ENCODE measurements at regions not wholly inside any gene's neighbourhood (a gene's known extent, or its start where the extent isn't known, plus 50 kb on each side); places are given as distances from the start of the nearest gene placed in this dataset.

DNA sequence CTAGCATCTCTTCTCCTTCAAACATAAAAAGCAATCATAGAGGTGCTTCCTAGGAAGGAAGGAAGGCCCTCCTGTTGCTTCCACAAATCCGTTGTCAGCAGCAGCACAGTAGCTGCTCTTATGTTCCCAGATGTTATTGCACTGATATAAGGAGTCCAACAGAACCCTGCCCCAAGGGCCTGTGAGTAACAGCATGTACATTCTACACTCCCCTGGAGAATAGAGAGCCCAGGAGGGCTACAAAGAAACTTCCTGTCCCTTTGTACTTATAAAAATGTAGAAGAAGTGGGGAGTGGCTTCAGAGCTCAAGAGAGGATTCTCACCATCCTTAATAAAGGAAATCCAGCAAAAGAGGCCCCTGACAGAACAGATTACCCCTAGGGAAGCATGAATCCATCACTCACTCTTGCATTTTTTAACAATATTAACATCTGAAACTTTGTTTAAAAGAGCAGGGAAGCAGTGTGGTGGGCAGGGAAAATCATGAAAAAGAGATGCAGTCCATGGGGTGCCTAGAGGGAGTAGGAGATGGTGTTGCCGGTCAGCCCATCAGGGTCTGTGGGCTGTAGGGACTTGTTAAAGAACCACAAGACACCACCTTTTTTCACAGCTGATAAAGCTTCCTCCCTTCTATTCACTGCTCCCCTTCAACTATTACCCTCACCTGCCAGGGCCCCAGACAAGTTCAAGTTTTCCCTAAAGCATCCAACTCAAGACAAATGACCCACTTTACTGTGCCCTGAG lies 104.5 kb upstream of the ADGRF1 start:
- no peaks in the 10 kb centered on the region for H3K27me3 ChIP-seq
- H3K4me1 ChIP-seq = peaks cover 0 to 27% (median 17%) of the 10 kb centered on the region in 4 donors
- intact Hi-C loops (cut with DNase I; ENCODE audit: low total_unique reads) = no loop called here
- 58 to 61% methylated on average over 2 of the region's 2 CpGs for WGBS, 2 donors (ENCODE audit: low coverage in 1 of 2)
- H3K27ac ChIP-seq = no peak overlapping the region
- TF ChIP-seq POLR2AphosphoS5 (IDR thresholded peaks at IDR 0.05) = no peak
- TF ChIP-seq POLR2A (IDR thresholded peaks at IDR 0.05) = no peak
- no peak for TF ChIP-seq EP300 (IDR thresholded peaks at IDR 0.05; ENCODE audit: low read depth)
- TF ChIP-seq, protein P1, sequence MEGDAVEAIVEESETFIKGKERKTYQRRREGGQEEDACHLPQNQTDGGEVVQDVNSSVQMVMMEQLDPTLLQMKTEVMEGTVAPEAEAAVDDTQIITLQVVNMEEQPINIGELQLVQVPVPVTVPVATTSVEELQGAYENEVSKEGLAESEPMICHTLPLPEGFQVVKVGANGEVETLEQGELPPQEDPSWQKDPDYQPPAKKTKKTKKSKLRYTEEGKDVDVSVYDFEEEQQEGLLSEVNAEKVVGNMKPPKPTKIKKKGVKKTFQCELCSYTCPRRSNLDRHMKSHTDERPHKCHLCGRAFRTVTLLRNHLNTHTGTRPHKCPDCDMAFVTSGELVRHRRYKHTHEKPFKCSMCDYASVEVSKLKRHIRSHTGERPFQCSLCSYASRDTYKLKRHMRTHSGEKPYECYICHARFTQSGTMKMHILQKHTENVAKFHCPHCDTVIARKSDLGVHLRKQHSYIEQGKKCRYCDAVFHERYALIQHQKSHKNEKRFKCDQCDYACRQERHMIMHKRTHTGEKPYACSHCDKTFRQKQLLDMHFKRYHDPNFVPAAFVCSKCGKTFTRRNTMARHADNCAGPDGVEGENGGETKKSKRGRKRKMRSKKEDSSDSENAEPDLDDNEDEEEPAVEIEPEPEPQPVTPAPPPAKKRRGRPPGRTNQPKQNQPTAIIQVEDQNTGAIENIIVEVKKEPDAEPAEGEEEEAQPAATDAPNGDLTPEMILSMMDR (IDR thresholded peaks at IDR 0.05) = no peak
- H3K9me3 ChIP-seq = no peaks in the 10 kb centered on the region
- no peaks in the 10 kb centered on the region for H3K36me3 ChIP-seq
- DNase-seq = no peak
- H3K4me3 ChIP-seq = no peak overlapping the region
- in situ Hi-C loops (cut with MboI; ENCODE audit: low pct_ligation_motif_present in 1 of 4, low pct_unique_long_range_greater_than_20kb in 1 of 4, low sequenced_read_pairs in 3 of 4) = no loop called here

DNA sequence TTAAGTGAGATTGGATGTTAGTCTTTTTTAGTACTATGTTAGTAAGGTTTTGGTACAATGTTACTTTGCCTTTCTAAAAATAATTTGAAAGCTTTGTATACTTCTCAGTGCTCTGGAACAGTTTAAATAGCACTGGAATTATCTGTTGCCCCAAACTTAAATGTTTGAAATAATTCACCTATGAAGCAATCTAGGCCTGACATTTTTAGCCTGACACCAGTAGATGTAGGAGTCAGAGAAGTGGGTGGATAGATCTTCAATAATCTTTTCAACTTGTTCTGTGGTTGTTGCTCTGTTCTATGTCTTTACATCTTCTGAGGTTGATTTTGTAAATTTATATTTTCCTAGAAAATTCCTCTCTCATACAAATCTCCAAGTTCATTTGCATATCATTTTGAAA lies 103.1 kb upstream of the ADGRF1 start:
- H3K9me3 ChIP-seq = no peaks in the 10 kb centered on the region
- H3K27me3 ChIP-seq = no peaks in the 10 kb centered on the region
- no peak for TF ChIP-seq POLR2AphosphoS5 (IDR thresholded peaks at IDR 0.05)
- TF ChIP-seq, protein P1 (IDR thresholded peaks at IDR 0.05) = no peak
- TF ChIP-seq EP300 (IDR thresholded peaks at IDR 0.05; ENCODE audit: low read depth) = no peak
- TF ChIP-seq POLR2A (IDR thresholded peaks at IDR 0.05) = no peak
- DNase-seq = no peak
- H3K4me1 ChIP-seq = peaks cover 0 to 27% (median 17%) of the 10 kb centered on the region in 4 donors
- in situ Hi-C loops (cut with MboI; ENCODE audit: low pct_ligation_motif_present in 1 of 4, low pct_unique_long_range_greater_than_20kb in 1 of 4, low sequenced_read_pairs in 3 of 4) = no loop called here
- no peak overlapping the region for H3K4me3 ChIP-seq
- intact Hi-C loops (cut with DNase I; ENCODE audit: low total_unique reads) = no loop called here
- no peak overlapping the region for H3K27ac ChIP-seq
- H3K36me3 ChIP-seq = no peaks in the 10 kb centered on the region

DNA sequence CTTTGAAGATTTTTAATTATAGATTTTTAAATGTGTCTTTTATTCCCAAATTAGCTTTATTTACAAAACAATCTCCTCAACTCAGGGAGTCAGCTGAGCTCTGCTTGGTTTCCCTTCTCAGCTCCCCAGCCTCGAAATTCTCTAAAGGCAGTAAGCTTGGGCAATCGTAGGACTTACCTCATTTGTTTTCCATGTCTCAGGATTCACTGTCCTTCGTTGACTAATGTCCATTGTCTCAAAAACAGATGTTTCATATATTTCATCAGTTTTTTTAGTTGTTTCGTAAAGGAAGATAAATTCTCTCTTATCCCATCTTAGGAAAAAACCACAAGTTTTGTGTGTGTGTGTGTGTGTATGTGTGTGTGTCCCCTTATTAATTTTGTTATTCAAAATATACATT lies 102.2 kb upstream of the ADGRF1 start:
- in situ Hi-C loops (cut with MboI; ENCODE audit: low pct_ligation_motif_present in 1 of 4, low pct_unique_long_range_greater_than_20kb in 1 of 4, low sequenced_read_pairs in 3 of 4) (no loop called here), intact Hi-C loops (cut with DNase I; ENCODE audit: low total_unique reads) (no loop called here)
- Histone ChIP-seq H3K9me3 (no peaks in the 10 kb centered on the region), H3K4me3 (no peak overlapping the region), H3K27ac (no peak overlapping the region), H3K4me1 (peaks cover 0 to 27% (median 17%) of the 10 kb centered on the region in 4 donors), H3K36me3 (no peaks in the 10 kb centered on the region), H3K27me3 (no peaks in the 10 kb centered on the region)
- WGBS, 2 donors (ENCODE audit: low coverage in 1 of 2) = 71 to 80% methylated on average over 3 to 4 of the region's 4 CpGs
- TF ChIP-seq, protein P1 (IDR thresholded peaks at IDR 0.05) = no peak
- TF ChIP-seq POLR2AphosphoS5 (IDR thresholded peaks at IDR 0.05) = peak in 1 of 3 donors; percentile 62
- no peak for TF ChIP-seq EP300 (IDR thresholded peaks at IDR 0.05; ENCODE audit: low read depth)
- no peak for TF ChIP-seq POLR2A (IDR thresholded peaks at IDR 0.05)
- no peak for DNase-seq

DNA sequence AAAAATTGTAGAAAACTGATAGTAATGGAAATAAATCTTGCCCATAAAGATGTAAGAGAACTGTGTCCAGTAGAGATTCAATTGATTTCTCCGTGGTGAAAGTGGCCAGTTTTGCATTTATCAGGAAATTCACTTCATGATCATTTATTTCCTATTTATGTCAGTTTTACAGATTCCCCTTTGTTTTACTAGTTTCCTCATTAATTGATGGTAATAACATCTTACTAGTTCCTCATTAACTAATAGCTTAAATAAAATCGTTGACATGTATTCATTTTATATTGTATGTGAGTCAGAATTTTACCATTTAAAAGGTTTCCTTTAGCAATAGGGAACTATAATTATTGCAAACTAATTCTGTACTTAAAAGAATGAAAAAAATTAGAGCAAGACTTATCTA lies 99.8 kb upstream of the ADGRF1 start:
- intact Hi-C loops (cut with DNase I; ENCODE audit: low total_unique reads) = no loop called here
- 82 to 84% methylated on average over 2 of the region's 2 CpGs for WGBS, 2 donors (ENCODE audit: low coverage in 1 of 2)
- in situ Hi-C loops (cut with MboI; ENCODE audit: low pct_ligation_motif_present in 1 of 4, low pct_unique_long_range_greater_than_20kb in 1 of 4, low sequenced_read_pairs in 3 of 4) = no loop called here

More for the DNA sequence above, 99.8 kb upstream of the ADGRF1 start:
- Histone ChIP-seq H3K27me3 (no peaks in the 10 kb centered on the region), H3K9me3 (no peaks in the 10 kb centered on the region), H3K27ac (no peak overlapping the region), H3K4me1 (peaks cover 0 to 22% (median 7%) of the 10 kb centered on the region in 4 donors), H3K36me3 (no peaks in the 10 kb centered on the region), H3K4me3 (no peak overlapping the region)
- no peak for DNase-seq
- no peak for TF ChIP-seq POLR2A (IDR thresholded peaks at IDR 0.05)
- no peak for TF ChIP-seq POLR2AphosphoS5 (IDR thresholded peaks at IDR 0.05)
- TF ChIP-seq, protein P1 (IDR thresholded peaks at IDR 0.05) = no peak
- TF ChIP-seq EP300 (IDR thresholded peaks at IDR 0.05; ENCODE audit: low read depth) = no peak
